K562 (cell line): ENCODE measurements at regions not wholly inside any gene's neighbourhood (a gene's known extent, or its start where the extent isn't known, plus 50 kb on each side); places are given as distances from the start of the nearest gene placed in this dataset.

Source experiments
- ATAC-seq: fragments of 200-7000 bp; cut with Tn5 transposase; 3 replicates; pipeline ENCODE4 v1.9.1; 2020; ENCODE audit warnings: moderate library complexity
- BruUV-seq: library from RNA; stranded (reverse); fragments of 400-500 nt; replicated peaks from 2 replicates; lab custom pipeline; 2021; lab: Mats Ljungman, UMichigan
- CTCF ChIA-PET: fragments of 300-600 bp; formaldehyde crosslinking; extraction: SDS; loops from one replicate; lab custom pipeline; 2021; ENCODE audit warnings: low intra/inter-chr PET ratio; lab: Yijun Ruan, JAX
- POLR2A ChIA-PET: fragments of 300-600, 350-650 bp; sonication (Branson Sonifier 250); formaldehyde crosslinking; extraction: SDS; loops from one replicate; lab custom pipeline; 2021; ENCODE audit warnings: antibody characterized with exemption, inconsistent platforms; lab: Yijun Ruan, JAX
- DNase-seq, 4 experiments: peaks; one replicate each; pipeline versions ENCODE4 v3.0.0 to v3.0.0-alpha.2; 2011 to 2018; ENCODE audit warnings: low spot score in 3 of 4, mixed read lengths in 3 of 4; ENCODE audit errors: extremely low read depth in 1 of 4
- FAIRE-seq: peaks from 2 replicates; lab custom pipeline; 2011; peaks lifted over from hg19 to GRCh38; lab: Jason Lieb, UNC
- H2AFZ ChIP-seq: 2 replicates; pipeline ENCODE4 v1.6.0; 2011; ENCODE audit warnings: low read depth, low read length, control low read depth, inconsistent platforms
- H3K27ac ChIP-seq: fragments of 200-600 bp; 3 replicates; pipeline ENCODE4 v1.8.0; 2011; ENCODE audit warnings: low read depth, mild to moderate bottlenecking, control low read depth, inconsistent platforms, low read length, moderate library complexity, mixed read lengths; ENCODE audit errors: extremely low read depth
- H3K27me3 ChIP-seq, 2 experiments: fragments of 300-600 bp in 1 of 2; 2 replicates in 1 of 2; 3 replicates in 1 of 2; pipeline versions ENCODE4 v1.6.0 to v1.8.0; 2011; ENCODE audit warnings: inconsistent platforms in 2 of 2, low read length in 2 of 2, mild to moderate bottlenecking in 1 of 2, mixed read lengths in 1 of 2, moderate library complexity in 1 of 2; ENCODE audit not compliant: control insufficient read depth in 2 of 2, insufficient read depth in 2 of 2
- H3K36me3 ChIP-seq: fragments of 300-600 bp; 3 replicates; pipeline ENCODE4 v1.8.0; 2011; ENCODE audit warnings: mild to moderate bottlenecking, low read length, inconsistent platforms; ENCODE audit not compliant: control insufficient read depth, insufficient read depth
- H3K4me1 ChIP-seq, 2 experiments: fragments of 200-600 bp in 1 of 2; replicated peaks in 1 of 2; 2 replicates in 1 of 2; 3 replicates in 1 of 2; pipeline versions ENCODE4 v1.5.1 to v1.8.0; 2011; ENCODE audit warnings: inconsistent platforms in 2 of 2, low read length in 2 of 2, mild to moderate bottlenecking in 1 of 2, mixed read lengths in 1 of 2, moderate library complexity in 1 of 2; ENCODE audit not compliant: control insufficient read depth in 2 of 2, insufficient read depth in 2 of 2
- H3K4me2 ChIP-seq: 2 replicates; pipeline ENCODE4 v1.6.1; 2011; ENCODE audit warnings: low read length, control low read depth, inconsistent platforms, mixed read lengths; ENCODE audit not compliant: insufficient read depth
- H3K4me3 ChIP-seq: fragments of 200-600 bp; sonication (generic), shearing (Covaris generic); 2 replicates; pipeline ENCODE4 v1.5.1; 2016; ENCODE audit warnings: control low read depth, inconsistent platforms
- H3K79me2 ChIP-seq: fragments of 200-600 bp; 3 replicates; pipeline ENCODE4 v1.8.0; 2011; ENCODE audit warnings: low read length, inconsistent platforms; ENCODE audit not compliant: control insufficient read depth, insufficient read depth
- H3K9ac ChIP-seq, 2 experiments: 2 replicates each; pipeline versions ENCODE4 v1.6.0 to v1.6.1; 2011; ENCODE audit warnings: low read depth in 2 of 2, low read length in 2 of 2, control low read depth in 1 of 2, inconsistent platforms in 1 of 2, mild to moderate bottlenecking in 1 of 2, mixed read lengths in 1 of 2; ENCODE audit not compliant: insufficient read depth in 1 of 2
- H3K9me1 ChIP-seq: one replicate; pipeline ENCODE4 v1.6.0; 2011; ENCODE audit warnings: inconsistent platforms, mild to moderate bottlenecking, low read length, moderate library complexity; ENCODE audit not compliant: control insufficient read depth, insufficient read depth
- H3K9me3 ChIP-seq: replicated peaks from 2 replicates; pipeline ENCODE4 v1.5.1; 2011; ENCODE audit warnings: low read depth, low read length, inconsistent platforms; ENCODE audit not compliant: control insufficient read depth, insufficient read depth
- H4K20me1 ChIP-seq: replicated peaks from 2 replicates; pipeline ENCODE4 v1.6.1; 2011; ENCODE audit warnings: low read length, inconsistent platforms, mixed read lengths; ENCODE audit not compliant: control insufficient read depth, insufficient read depth
- CTBP1 ChIP-seq: fragments of 450-650 bp; IDR thresholded peaks from 2 replicates; pipeline ENCODE4 v1.6.1; 2016; ENCODE audit warnings: borderline replicate concordance
- EP400 ChIP-seq: fragments of 450-650 bp; IDR thresholded peaks from 2 replicates; pipeline ENCODE4 v1.6.1; 2017; ENCODE audit warnings: antibody characterized with exemption, mild to moderate bottlenecking, moderate library complexity
- KDM1A ChIP-seq, 2 experiments: fragments of 450-650 bp; IDR thresholded peaks; 2 replicates each; pipeline ENCODE4 v1.6.1; 2016; ENCODE audit warnings: mild to moderate bottlenecking in 2 of 2
- NUFIP1 ChIP-seq: fragments of 450-650 bp; IDR thresholded peaks from 2 replicates; pipeline ENCODE4 v1.6.1; 2018; ENCODE audit not compliant: partially characterized antibody
- ZC3H8 ChIP-seq: fragments of 450-650 bp; IDR thresholded peaks from 2 replicates; pipeline ENCODE4 v1.6.1; 2017
- ZFP1 ChIP-seq: fragments of 450-650 bp; formaldehyde crosslinking; IDR thresholded peaks from 2 replicates; pipeline ENCODE4 v1.4.0; 2020; ENCODE audit warnings: mild to moderate bottlenecking, mixed read lengths
- ZFP30 ChIP-seq: fragments of 250-450 bp; sonication (Bioruptor Pico); IDR thresholded peaks from 2 replicates; pipeline ENCODE4 v1.8.0; 2022; ENCODE audit warnings: moderate library complexity, mild to moderate bottlenecking, inconsistent platforms, borderline replicate concordance
- ZNF830 ChIP-seq: fragments of 250-450 bp; sonication (Bioruptor Pico); IDR thresholded peaks from 2 replicates; pipeline ENCODE4 v1.5.0; 2021; ENCODE audit warnings: mild to moderate bottlenecking
- WGBS: fragments of 100-300 bp; shearing (Covaris generic); methylation state at CpG from one replicate; pipeline ENCODE4 v1.1.6; 2016; ENCODE audit warnings: low coverage, mixed read lengths; ENCODE audit not compliant: insufficient coverage; ENCODE audit errors: missing lambda C conversion rate; 5-methylcytosine and 5-hydroxymethylcytosine counted together
- in situ Hi-C: fragments of 300-500 bp; cut with MboI; formaldehyde crosslinking; loops from 4 replicates; pipeline ENCODE4 v1.15.0; 2018; ENCODE audit warnings: inconsistent platforms, mixed read lengths
- intact Hi-C: fragments of 100-400 bp; cut with micrococcal nuclease; formaldehyde crosslinking; loops from 2 replicates; pipeline ENCODE4 v1.14.2; 2022
- TF ChIP-seq, protein P1 (sequence below), 2 experiments: fragments of 450-650 bp; IDR thresholded peaks; 2 replicates each; pipeline ENCODE4 v1.6.1; 2016; ENCODE audit warnings: mild to moderate bottlenecking in 2 of 2, borderline replicate concordance in 1 of 2, low read depth in 1 of 2, moderate library complexity in 1 of 2

DNA sequence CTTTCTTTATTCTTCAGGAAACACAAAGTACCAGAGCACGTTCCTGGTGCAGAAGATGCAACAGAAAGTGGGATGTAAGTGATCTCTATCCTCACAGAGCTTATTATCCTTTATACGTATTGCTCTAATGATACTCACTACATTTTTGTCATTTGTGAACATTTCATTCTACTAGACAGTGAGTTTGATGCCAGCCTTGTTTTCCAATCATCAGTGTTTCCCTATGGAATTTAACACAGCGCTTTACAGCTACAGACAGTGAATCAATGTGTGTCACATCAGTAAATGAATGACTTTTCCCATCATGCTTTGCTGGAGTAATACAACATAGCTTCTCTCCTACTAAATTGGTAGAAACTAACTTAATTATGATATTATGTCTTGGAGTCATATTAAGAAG lies 175.5 kb downstream of the SDHAF3 start:
- BruUV-seq, result no TSS peak
- FAIRE-seq (no peak), ATAC-seq (no peak), DNase-seq (no peak)
- no peaks in the 10 kb centered on the region for H3K4me1 ChIP-seq
- H4K20me1 ChIP-seq, result no peaks in the 10 kb centered on the region
- intact Hi-C loops (no loop called here), in situ Hi-C loops (no loop called here)
- H3K9me3 ChIP-seq, result no peaks in the 10 kb centered on the region
- WGBS, result 0% methylated on average over 3 of the region's 3 CpGs
- no peak overlapping the region for H3K4me2 ChIP-seq
- H3K4me3 ChIP-seq, result no peak overlapping the region
- no peaks in the 10 kb centered on the region for H3K9me1 ChIP-seq
- no peak overlapping the region for H2AFZ ChIP-seq
- H3K36me3 ChIP-seq, result no peaks in the 10 kb centered on the region
- no peak overlapping the region for H3K27ac ChIP-seq
- POLR2A ChIA-PET, result interaction anchor here (1.1 kb wide), 1 partner anchor 17 kb away, joined by 3 read pairs; no protein-coding TSS in a partner anchor
- no peak overlapping the region for H3K9ac ChIP-seq
- TF ChIP-seq KDM1A (IDR thresholded peaks at IDR 0.05) (no peak), NUFIP1 (no peak), ZC3H8 (no peak), ZFP30 (no peak), ZNF830 (CRISPR knock-in tag) (no peak), EP400 (no peak), ZFP1 (CRISPR knock-in tag) (no peak), CTBP1 (no peak)
- TF ChIP-seq, protein P1, sequence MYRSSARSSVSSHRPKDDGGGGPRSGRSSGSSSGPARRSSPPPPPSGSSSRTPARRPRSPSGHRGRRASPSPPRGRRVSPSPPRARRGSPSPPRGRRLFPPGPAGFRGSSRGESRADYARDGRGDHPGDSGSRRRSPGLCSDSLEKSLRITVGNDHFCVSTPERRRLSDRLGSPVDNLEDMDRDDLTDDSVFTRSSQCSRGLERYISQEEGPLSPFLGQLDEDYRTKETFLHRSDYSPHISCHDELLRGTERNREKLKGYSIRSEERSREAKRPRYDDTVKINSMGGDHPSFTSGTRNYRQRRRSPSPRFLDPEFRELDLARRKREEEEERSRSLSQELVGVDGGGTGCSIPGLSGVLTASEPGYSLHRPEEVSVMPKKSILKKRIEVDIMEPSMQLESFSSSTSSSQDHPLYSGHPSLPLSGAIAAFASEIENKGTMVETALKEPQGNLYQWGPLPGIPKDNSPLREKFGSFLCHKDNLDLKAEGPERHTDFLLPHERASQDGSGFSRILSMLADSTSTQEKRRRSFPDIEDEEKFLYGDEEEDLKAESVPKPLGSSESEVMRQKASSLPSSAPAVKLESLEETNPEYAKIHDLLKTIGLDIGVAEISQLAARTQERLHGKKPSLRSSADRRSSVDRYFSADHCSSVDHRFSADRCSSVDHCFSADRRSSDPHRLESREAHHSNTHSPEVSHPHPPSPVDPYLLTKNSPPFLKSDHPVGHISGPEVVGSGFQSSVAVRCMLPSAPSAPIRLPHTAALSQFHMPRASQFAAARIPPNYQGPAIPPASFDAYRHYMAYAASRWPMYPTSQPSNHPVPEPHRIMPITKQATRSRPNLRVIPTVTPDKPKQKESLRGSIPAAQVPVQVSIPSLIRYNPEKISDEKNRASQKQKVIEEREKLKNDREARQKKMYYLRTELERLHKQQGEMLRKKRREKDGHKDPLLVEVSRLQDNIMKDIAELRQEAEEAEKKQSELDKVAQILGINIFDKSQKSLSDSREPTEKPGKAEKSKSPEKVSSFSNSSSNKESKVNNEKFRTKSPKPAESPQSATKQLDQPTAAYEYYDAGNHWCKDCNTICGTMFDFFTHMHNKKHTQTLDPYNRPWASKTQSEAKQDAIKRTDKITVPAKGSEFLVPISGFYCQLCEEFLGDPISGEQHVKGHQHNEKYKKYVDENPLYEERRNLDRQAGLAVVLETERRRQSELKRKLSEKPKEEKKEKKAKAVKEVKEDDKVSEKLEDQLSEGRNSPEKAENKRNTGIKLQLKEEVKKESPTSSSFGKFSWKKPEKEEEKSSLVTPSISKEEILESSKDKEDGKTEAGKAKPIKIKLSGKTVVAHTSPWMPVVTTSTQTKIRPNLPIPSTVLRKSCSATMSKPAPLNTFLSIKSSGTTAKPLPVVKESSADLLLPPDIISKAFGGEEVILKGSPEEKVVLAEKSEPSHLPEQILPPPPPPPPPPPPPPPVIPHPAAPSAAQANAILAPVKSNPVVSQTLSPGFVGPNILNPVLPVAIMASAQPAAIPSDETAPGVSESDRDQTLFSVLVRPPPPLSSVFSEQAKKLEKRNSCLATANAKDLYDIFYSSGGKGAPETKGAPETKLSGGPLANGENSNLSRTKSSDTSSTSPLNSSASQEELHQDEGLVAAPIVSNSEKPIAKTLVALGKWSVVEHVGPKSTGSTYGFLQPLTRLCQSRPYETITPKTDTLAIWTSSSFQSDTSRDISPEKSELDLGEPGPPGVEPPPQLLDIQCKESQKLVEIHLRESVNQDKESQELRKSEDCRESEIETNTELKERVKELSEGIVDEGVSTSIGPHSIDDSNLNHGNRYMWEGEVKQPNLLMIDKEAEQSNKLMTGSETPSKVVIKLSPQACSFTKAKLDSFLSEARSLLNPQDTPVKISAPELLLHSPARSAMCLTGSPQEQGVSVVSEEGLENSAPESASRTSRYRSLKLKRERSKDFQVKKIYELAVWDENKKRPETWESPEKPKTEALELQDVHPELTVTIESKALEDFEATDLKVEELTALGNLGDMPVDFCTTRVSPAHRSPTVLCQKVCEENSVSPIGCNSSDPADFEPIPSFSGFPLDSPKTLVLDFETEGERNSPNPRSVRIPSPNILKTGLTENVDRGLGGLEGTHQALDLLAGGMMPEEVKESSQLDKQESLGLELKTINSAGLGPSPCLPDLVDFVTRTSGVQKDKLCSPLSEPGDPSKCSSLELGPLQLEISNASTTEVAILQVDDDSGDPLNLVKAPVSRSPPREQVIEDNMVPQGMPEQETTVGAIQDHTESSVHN (IDR thresholded peaks at IDR 0.05; ENCODE audit: borderline replicate concordance in 1 of 2, low read depth in 1 of 2), result no peak
- H3K79me2 ChIP-seq, result no peaks in the 10 kb centered on the region
- CTCF ChIA-PET, result no interaction called here
- peaks cover 0 to 3% of the 10 kb centered on the region in 2 experiments; a peak in 1 of 5 replicates for H3K27me3 ChIP-seq
